ENCODE measurements at regions not wholly inside any gene's neighbourhood (a gene's known extent, or its start where the extent isn't known, plus 50 kb on each side); places are given as distances from the start of the nearest gene placed in this dataset.

- H3K4me3 ChIP-seq (ENCODE audit: low read depth, low read length): no peak overlapping the region
- TF ChIP-seq, protein P1, sequence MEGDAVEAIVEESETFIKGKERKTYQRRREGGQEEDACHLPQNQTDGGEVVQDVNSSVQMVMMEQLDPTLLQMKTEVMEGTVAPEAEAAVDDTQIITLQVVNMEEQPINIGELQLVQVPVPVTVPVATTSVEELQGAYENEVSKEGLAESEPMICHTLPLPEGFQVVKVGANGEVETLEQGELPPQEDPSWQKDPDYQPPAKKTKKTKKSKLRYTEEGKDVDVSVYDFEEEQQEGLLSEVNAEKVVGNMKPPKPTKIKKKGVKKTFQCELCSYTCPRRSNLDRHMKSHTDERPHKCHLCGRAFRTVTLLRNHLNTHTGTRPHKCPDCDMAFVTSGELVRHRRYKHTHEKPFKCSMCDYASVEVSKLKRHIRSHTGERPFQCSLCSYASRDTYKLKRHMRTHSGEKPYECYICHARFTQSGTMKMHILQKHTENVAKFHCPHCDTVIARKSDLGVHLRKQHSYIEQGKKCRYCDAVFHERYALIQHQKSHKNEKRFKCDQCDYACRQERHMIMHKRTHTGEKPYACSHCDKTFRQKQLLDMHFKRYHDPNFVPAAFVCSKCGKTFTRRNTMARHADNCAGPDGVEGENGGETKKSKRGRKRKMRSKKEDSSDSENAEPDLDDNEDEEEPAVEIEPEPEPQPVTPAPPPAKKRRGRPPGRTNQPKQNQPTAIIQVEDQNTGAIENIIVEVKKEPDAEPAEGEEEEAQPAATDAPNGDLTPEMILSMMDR (IDR thresholded peaks at IDR 0.05; ENCODE audit: low read depth, low read length, missing control alignments): no peak
- no peak for DNase-seq (ENCODE audit: low read depth)
Observed at GRCh38 chr5:107247427-107247826, 423.3 kb downstream of the EFNA5 start.

DNA sequence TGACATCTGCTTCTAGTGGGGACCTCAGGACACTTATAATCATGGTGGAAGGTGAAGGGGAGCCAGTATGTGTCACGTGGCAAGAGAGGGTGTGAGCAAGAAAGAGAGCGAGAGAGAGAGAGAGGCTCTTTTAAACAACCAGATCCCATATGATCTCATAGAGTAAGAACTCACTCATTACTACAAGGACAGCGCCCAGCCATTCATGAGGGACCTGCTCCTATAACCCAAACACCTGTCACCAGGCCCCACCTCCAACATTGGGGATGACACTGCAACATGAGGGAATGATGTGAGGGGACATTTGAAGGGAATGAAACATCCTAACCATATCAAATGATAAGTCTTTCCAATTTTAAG, 427.5 kb downstream of the EFNA5 start:
- H3K4me3 ChIP-seq (ENCODE audit: low read depth, low read length): no peak overlapping the region
- DNase-seq (ENCODE audit: low read depth): no peak
- TF ChIP-seq, protein P1 (IDR thresholded peaks at IDR 0.05; ENCODE audit: low read depth, low read length, missing control alignments): no peak

DNA sequence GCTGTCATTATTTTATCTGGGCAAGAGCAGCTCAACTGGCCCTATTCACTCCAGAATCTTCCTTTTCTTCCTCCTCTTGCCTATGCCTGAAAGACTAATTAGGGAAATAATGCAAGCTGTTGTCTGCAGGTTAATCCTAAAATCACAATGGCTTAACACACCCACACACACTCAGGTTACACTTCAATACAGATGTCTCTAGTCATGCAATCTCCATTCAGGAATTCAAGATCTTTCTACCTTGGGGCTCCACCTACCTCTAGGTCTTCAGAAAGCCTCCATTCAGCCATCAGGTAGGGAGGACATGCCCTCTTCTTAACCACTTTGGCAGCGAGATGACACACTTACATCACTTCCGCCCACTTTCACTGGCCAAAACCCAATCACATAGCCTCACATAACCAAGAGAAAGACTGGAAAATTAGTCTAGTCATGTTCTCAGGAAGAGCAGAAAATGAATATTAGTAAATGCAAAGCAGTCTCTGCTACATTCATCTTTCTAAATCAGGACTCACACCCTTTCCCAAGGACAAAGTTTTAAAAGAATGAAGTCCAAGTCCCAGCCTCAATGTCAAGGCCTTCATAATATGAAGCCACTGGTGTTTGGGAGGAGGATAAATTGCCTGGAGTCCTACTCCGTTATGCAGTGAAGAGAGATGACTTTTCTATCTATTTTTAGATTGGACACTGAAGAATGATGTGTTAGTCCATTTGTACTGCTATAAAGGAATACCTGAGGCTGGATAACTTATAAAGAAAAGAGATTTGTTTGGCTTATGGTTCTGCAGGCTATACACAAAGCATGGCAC, 428.1 kb downstream of the EFNA5 start:
- TF ChIP-seq, protein P1 (IDR thresholded peaks at IDR 0.05; ENCODE audit: low read depth, low read length, missing control alignments): no peak
- no peak overlapping the region for H3K4me3 ChIP-seq (ENCODE audit: low read depth, low read length)
- DNase-seq (ENCODE audit: low read depth): no peak

DNA sequence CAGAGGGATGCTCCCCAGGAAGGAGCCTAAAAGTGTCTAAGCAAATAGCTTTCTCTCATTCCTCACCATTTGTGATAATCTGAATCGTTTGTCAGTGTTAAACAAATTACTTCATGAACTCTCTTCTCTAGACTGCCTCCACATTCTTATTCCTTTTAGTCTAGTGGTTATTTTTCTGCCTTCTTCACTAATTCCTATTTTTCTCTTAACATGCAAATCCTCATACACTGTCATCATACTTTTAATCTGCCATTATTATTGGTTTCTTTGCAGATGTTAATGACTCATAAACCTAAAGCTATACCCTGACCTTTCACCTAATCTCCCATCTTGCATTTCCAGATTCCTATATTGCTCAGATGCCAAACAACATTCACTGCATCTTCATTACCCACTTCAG, 428.9 kb downstream of the EFNA5 start:
- no peak for DNase-seq (ENCODE audit: low read depth)
- TF ChIP-seq, protein P1 (IDR thresholded peaks at IDR 0.05; ENCODE audit: low read depth, low read length, missing control alignments): no peak

GRCh38 chr5:107235167-107235566, 435.6 kb downstream of the EFNA5 start:
- DNase-seq (ENCODE audit: low read depth): no peak
- H3K4me3 ChIP-seq (ENCODE audit: low read depth, low read length): no peak overlapping the region
- TF ChIP-seq, protein P1 (IDR thresholded peaks at IDR 0.05; ENCODE audit: low read depth, low read length, missing control alignments): no peak

More for the DNA sequence above, 428.9 kb downstream of the EFNA5 start:
- no peak overlapping the region for H3K4me3 ChIP-seq (ENCODE audit: low read depth, low read length)

DNA sequence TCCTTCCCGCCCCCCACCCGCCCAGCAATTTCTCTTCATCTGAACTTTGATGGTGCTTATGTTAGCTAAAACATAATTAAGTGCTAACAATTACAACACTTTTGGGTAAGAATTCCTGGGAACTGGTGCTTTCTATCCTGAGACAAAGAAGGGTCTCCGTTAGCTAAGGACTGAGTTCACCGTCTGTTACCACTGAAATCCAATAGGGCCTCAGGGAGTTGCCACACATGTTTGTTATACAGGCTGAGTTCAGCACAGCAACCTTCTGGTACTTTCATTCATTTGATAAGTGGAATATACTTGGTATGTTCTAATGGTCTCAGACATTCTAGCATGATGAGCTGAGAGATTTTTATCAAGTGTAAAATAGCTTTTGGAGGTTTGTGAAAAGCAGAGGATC, 437.9 kb downstream of the EFNA5 start:
- no peak overlapping the region for H3K4me3 ChIP-seq (ENCODE audit: low read depth, low read length)
- DNase-seq (ENCODE audit: low read depth): no peak
- TF ChIP-seq, protein P1 (IDR thresholded peaks at IDR 0.05; ENCODE audit: low read depth, low read length, missing control alignments): no peak

- H3K4me3 ChIP-seq (ENCODE audit: low read depth, low read length): no peak overlapping the region
- TF ChIP-seq, protein P1 (IDR thresholded peaks at IDR 0.05; ENCODE audit: low read depth, low read length, missing control alignments): no peak
- DNase-seq (ENCODE audit: low read depth): no peak
Observed at GRCh38 chr5:107232293-107232692, 438.4 kb downstream of the EFNA5 start.

Data from GM12864 (cell line).